SK-N-MC (cell line): ENCODE measurements at regions not wholly inside any gene's neighbourhood (a gene's known extent, or its start where the extent isn't known, plus 50 kb on each side); places are given as distances from the start of the nearest gene placed in this dataset.

Experiments
- EZH2 ChIP-seq: fragments of 200-600 bp; sonication (generic); IDR thresholded peaks from one replicate; pipeline ENCODE4 v1.6.1; 2017; ENCODE audit warnings: antibody characterized with exemption
- FOXP2 ChIP-seq: optimal IDR thresholded peaks from 2 replicates; pipeline ENCODE3; 2011; ENCODE audit warnings: mild to moderate bottlenecking, moderate library complexity; ENCODE audit not compliant: insufficient read depth; ENCODE audit errors: extremely low read length, control extremely low read depth
- POLR2AphosphoS5 ChIP-seq: IDR thresholded peaks from 2 replicates; pipeline ENCODE4 v1.6.1; 2012; ENCODE audit warnings: mild to moderate bottlenecking, low read depth, low read length, borderline replicate concordance

DNA sequence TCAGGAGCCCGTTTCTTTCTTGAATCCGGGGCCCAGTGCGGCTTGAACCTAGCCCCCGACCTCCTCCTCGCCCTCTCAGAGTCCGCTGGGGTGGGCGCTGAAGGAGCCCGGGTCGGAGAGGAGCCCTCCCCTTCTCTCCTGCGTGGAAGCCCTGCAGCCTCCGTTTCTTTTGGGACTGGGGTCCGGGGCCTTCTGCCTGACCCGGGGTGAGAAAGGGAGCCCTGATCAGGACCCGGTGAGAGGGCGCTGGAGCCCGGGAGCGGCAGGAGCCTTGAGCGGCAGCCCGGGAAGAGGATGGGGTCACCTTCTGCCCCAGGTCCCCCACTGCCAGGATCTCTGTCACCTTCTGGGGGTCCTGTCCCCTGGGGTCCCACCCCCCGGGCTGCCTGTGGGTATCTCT, 162.3 kb downstream of the ZNF33B start:
- TF ChIP-seq POLR2AphosphoS5 (no peak), EZH2 (no peak), FOXP2 (no peak)
